Glutamatergic neuron (in vitro differentiated cells): ENCODE measurements at regions not wholly inside any gene's neighbourhood (a gene's known extent, or its start where the extent isn't known, plus 50 kb on each side); places are given as distances from the start of the nearest gene placed in this dataset.
A peak's percentile ranks its signal among the peaks of the same experiment; 100 is the strongest.

Experiments
- DNase-seq: peaks from one replicate; pipeline ENCODE4 v3.0.0; 2022
- H3K27ac Mint-ChIP-seq: one replicate; pipeline ENCODE4 v1.8.0; 2020; ENCODE audit warnings: mild to moderate bottlenecking, mixed read lengths, inconsistent platforms; ENCODE audit not compliant: unreplicated experiment
- H3K27me3 Mint-ChIP-seq: one replicate; pipeline ENCODE4 v1.8.0; 2020; ENCODE audit warnings: mild to moderate bottlenecking, moderate library complexity, mixed read lengths, inconsistent platforms; ENCODE audit not compliant: unreplicated experiment
- H3K36me3 Mint-ChIP-seq: one replicate; pipeline ENCODE4 v1.8.0; 2020; ENCODE audit warnings: mild to moderate bottlenecking, mixed read lengths, inconsistent platforms; ENCODE audit not compliant: unreplicated experiment
- H3K4me1 Mint-ChIP-seq: one replicate; pipeline ENCODE4 v1.8.0; 2020; ENCODE audit warnings: mild to moderate bottlenecking, low read depth, mixed read lengths, inconsistent platforms; ENCODE audit not compliant: unreplicated experiment
- H3K4me3 Mint-ChIP-seq: one replicate; pipeline ENCODE4 v1.8.0; 2020; ENCODE audit warnings: mild to moderate bottlenecking, mixed read lengths, inconsistent platforms; ENCODE audit not compliant: unreplicated experiment
- H3K9me3 Mint-ChIP-seq: one replicate; pipeline ENCODE4 v1.8.0; 2020; ENCODE audit warnings: mild to moderate bottlenecking, moderate library complexity, mixed read lengths, inconsistent platforms; ENCODE audit not compliant: unreplicated experiment
- CTCF ChIP-seq: fragments of 200-600 bp; sonication (generic); IDR thresholded peaks from one replicate; pipeline ENCODE4 v1.5.0; 2021; ENCODE audit not compliant: partially characterized antibody, unreplicated experiment

GRCh38 chr13:84129966-84130365 is 247.7 kb upstream of the SLITRK1 start:
- Mint-ChIP-seq H3K27me3 (peaks cover 11% of the 10 kb centered on the region), H3K4me3 (peak overlapping the region; percentile 35), H3K4me1 (peaks cover 35% of the 10 kb centered on the region), H3K36me3 (no peaks in the 10 kb centered on the region), H3K9me3 (peaks cover 4% of the 10 kb centered on the region), H3K27ac (peak overlapping the region; percentile 90)
- peak; percentile 57 for DNase-seq
- TF ChIP-seq CTCF, result no peak

GRCh38 chr13:84127597-84128128 is 245.4 kb upstream of the SLITRK1 start:
- H3K27ac Mint-ChIP-seq, result peak overlapping the region; percentile 48
- H3K27me3 Mint-ChIP-seq, result peaks cover 11% of the 10 kb centered on the region
- H3K4me3 Mint-ChIP-seq, result no peak overlapping the region
- H3K4me1 Mint-ChIP-seq, result peaks cover 27% of the 10 kb centered on the region
- no peak for TF ChIP-seq CTCF
- no peak for DNase-seq
- no peaks in the 10 kb centered on the region for H3K36me3 Mint-ChIP-seq
- peaks cover 4% of the 10 kb centered on the region for H3K9me3 Mint-ChIP-seq

GRCh38 chr13:84126671-84127171 is 244.4 kb upstream of the SLITRK1 start:
- no peak for TF ChIP-seq CTCF
- Mint-ChIP-seq H3K27me3 (peaks cover 12% of the 10 kb centered on the region), H3K4me1 (peaks cover 26% of the 10 kb centered on the region), H3K9me3 (peaks cover 6% of the 10 kb centered on the region), H3K4me3 (no peak overlapping the region), H3K36me3 (no peaks in the 10 kb centered on the region), H3K27ac (no peak overlapping the region)
- no peak for DNase-seq

GRCh38 chr13:84121456-84121855 is 239.2 kb upstream of the SLITRK1 start:
- no peak for TF ChIP-seq CTCF
- H3K4me1 Mint-ChIP-seq, result peaks cover 8% of the 10 kb centered on the region
- peaks cover 6% of the 10 kb centered on the region for H3K27me3 Mint-ChIP-seq
- peaks cover 3% of the 10 kb centered on the region for H3K9me3 Mint-ChIP-seq
- peak overlapping the region; percentile 94 for H3K27ac Mint-ChIP-seq
- DNase-seq, result peak; percentile 33
- H3K36me3 Mint-ChIP-seq, result peaks cover 4% of the 10 kb centered on the region
- H3K4me3 Mint-ChIP-seq, result no peak overlapping the region

- H3K4me1 Mint-ChIP-seq, result peaks cover 8% of the 10 kb centered on the region
- H3K27me3 Mint-ChIP-seq, result peaks cover 6% of the 10 kb centered on the region
- H3K36me3 Mint-ChIP-seq, result peaks cover 4% of the 10 kb centered on the region
- no peak for TF ChIP-seq CTCF
- DNase-seq, result no peak
- H3K4me3 Mint-ChIP-seq, result no peak overlapping the region
- peaks cover 3% of the 10 kb centered on the region for H3K9me3 Mint-ChIP-seq
- no peak overlapping the region for H3K27ac Mint-ChIP-seq
These were observed 236.7 kb upstream of the SLITRK1 start for GRCh38 chr13:84118839-84119409.
